H4 (cell line): ENCODE measurements at regions not wholly inside any gene's neighbourhood (a gene's known extent, or its start where the extent isn't known, plus 50 kb on each side); places are given as distances from the start of the nearest gene placed in this dataset.
"Not testable (repeated sequence)": the region's sequence is repeated elsewhere in the genome, so short reads cannot be mapped to it uniquely, and the experiment has no call there.

Experiments
- DNase-seq: peaks from one replicate; pipeline ENCODE4 v3.0.0-alpha.2; 2015; ENCODE audit warnings: low spot score

DNA sequence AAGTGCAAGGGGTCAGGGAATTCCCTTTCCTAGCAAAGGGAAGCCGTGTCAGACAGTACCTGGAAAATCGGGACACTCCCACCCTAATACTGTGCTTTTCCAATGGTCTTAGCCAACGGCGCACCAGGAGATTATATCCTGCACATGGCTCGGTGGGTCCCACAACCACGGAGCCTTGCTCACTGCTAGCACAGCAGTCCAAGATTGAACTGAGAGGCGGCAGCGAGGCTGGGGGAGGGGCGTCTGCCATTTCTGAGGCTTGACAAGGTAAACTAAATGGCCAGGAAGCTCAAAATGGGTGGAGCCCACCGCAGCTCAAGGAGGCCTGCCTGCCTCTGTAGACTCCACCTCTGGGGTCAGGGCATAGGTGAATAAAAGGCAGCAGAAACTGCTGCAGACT lies 76.5 kb upstream of the LINC00632 start:
- not testable (repeated sequence) for DNase-seq

DNA sequence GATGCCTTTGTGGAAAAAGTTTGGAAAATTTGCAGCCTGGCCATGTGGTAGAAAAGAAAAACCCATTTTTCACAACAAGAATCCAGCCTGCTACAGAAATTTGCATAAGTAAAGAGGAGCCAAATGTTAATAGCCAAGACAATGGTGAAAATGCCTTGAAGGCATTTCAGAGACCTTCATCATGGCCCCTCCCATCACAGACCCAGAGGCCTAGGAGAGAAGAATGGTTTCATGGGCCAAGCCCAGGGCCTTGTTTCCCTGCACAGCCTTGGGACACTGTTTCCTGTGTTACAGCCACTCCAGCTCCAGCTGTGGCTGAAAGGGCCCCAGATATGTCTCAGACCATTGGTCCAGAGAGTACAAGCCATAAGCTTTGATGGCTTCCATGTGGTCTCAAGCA lies 101.4 kb upstream of the LINC00632 start:
- DNase-seq: no peak

DNA sequence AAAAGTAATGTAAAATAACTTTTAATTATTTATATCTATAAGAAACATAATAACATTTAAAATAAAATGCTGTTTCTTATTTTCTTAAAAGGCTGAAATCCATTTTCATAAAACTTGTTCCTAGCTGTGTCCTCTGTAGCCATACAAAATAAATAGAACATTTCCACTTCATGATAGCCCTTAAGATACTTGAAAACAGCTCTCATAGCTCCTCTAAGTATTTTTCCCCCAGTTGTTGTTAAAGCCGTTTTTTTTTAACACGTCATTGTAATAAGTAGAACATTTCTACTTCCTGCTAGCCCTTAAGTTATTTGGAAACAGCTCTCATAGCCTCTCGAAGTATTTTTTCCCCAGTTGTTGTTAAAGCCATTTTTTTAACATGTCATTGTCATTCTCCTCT lies 97.3 kb upstream of the SOX3 start:
- no peak for DNase-seq

DNA sequence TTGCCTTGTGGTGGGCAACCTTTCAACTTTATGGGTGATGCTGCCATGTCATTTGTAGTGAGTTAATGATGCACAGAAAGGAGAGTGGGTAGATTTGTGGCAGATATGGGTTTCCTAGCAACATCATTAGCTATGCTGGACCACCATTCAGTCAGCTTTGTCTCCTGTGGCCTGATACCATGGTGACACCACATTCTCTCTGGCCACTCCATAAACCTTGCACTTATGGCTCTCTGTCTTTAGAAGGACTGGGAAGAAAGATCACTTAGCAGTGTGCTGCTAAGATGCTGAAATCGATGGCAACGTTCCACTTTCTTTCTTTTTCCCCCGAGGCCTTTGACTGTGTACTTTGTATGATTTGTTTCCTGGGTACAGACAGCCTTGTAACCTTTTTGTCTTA lies 95.0 kb upstream of the SOX3 start:
- no peak for DNase-seq

DNA sequence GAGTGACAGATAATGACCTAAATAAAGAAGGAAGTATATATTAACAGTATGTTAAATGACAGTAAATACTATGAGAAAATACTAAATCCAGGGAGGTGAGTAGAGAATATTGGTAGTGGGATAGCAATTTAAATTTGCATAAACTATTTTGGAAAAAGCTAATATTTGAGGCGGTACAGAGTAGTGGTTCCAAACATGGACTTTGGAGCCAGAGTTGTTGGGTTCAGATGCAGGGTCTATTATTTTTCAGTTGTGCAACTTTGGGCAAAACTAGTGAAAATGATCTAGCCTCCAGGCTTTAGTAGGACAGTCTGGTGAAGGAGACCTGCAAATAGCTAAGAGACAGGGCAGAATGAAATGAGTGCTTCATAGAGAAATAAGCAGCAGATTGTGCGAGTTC lies 84.8 kb upstream of the SOX3 start:
- no peak for DNase-seq

DNA sequence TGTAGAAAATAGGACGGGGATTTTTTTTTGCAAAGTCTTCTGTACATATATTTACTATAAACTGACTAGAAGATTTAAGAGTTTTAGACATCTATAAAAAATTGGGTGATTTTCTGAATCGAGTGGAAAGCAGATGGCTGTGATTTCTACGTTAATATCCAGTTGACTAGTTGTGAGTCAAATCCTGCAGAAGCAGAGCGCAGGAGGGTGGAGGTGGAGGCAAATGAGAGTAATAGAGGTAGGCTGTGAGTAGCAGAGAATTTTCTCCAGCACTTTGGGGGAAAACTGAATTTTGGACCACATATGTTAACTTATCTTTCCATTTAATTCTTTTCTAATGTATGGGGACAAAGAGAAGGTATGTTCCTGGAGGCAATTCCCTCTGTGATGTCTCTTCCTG lies 82.1 kb upstream of the SOX3 start:
- no peak for DNase-seq

DNA sequence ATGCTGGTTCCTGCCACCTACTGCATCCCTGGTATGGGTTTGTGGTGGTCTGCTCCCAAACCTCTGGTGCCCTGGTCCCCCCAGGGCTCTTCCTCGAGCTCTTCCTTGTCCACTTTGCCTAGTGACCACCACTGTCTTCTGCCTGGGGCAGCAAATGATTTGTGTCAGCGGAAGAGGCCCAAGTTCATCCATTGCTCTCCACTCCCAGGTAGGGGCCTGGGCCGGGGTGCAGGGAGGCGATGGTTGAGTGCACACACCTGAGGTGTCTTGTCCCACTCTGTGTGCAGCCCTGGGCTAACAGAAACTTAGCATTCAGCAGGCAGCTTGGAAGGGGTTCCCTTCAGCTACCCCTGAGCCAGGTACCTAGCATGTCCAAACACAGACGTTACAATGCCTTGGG lies 75.6 kb upstream of the SOX3 start:
- no peak for DNase-seq

DNA sequence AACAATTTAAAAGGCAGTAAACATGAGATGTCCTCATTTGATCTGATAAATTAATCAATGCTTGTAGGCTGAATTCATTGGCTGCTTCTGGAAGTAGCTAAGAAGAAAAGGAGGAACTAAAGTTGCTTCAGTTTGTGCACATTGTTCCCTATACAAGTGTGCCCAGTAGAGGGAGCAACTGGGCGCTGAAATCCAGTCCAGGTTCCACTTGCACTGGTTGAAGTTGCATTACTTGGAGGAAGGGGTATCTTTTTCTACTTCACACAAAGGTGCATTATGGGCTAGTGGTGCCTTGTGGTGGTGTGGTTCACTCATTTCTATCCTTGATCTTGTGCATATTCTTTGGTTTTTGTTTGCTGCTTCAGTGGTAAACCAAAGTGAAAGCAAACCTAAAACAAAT lies 67.9 kb upstream of the SOX3 start:
- peak; percentile 35 for DNase-seq

DNA sequence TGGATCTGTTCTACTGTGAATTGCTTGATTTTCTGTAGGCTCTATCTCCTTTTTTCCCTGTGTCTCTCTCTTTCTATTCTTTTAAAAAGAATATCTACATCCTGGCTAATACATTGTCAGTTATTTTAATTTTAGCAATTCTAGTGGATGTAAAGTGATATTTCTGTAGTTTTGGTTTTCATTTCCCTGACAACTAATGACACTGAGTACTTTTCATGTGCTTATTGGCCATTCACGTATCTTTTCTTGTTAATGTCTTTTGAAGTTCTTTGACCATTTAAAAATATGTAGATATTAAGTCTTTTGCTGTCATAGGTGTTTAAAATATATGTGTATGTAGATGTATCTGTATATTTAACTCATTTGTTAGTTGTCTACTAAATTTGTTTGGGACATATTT lies 59.0 kb upstream of the SOX3 start:
- no peak for DNase-seq
